ENCODE measurements at regions not wholly inside any gene's neighbourhood (a gene's known extent, or its start where the extent isn't known, plus 50 kb on each side); places are given as distances from the start of the nearest gene placed in this dataset.

- TF ChIP-seq POU6F1 (CRISPR knock-in tag; IDR thresholded peaks at IDR 0.05; ENCODE audit: borderline replicate concordance, low read depth) (no peak), ZFP30 (CRISPR knock-in tag; IDR thresholded peaks at IDR 0.05) (no peak), SNAI2 (CRISPR knock-in tag; IDR thresholded peaks at IDR 0.05) (no peak), TCF4 (CRISPR knock-in tag; IDR thresholded peaks at IDR 0.05; ENCODE audit: borderline replicate concordance) (no peak), ZC3H10 (CRISPR knock-in tag; IDR thresholded peaks at IDR 0.05) (no peak), ESRRG (CRISPR knock-in tag; IDR thresholded peaks at IDR 0.05) (no peak), PATZ1 (CRISPR knock-in tag; IDR thresholded peaks at IDR 0.05; ENCODE audit: borderline replicate concordance) (no peak), PPARA (CRISPR knock-in tag; IDR thresholded peaks at IDR 0.05; ENCODE audit: borderline replicate concordance) (no peak), ZNF70 (CRISPR knock-in tag; IDR thresholded peaks at IDR 0.05) (no peak), CSDC2 (CRISPR knock-in tag; IDR thresholded peaks at IDR 0.05) (no peak)
- ATAC-seq = no peak
Measured at GRCh38 chr2:11102466-11102865, 52.8 kb upstream of the SLC66A3 start.

DNA sequence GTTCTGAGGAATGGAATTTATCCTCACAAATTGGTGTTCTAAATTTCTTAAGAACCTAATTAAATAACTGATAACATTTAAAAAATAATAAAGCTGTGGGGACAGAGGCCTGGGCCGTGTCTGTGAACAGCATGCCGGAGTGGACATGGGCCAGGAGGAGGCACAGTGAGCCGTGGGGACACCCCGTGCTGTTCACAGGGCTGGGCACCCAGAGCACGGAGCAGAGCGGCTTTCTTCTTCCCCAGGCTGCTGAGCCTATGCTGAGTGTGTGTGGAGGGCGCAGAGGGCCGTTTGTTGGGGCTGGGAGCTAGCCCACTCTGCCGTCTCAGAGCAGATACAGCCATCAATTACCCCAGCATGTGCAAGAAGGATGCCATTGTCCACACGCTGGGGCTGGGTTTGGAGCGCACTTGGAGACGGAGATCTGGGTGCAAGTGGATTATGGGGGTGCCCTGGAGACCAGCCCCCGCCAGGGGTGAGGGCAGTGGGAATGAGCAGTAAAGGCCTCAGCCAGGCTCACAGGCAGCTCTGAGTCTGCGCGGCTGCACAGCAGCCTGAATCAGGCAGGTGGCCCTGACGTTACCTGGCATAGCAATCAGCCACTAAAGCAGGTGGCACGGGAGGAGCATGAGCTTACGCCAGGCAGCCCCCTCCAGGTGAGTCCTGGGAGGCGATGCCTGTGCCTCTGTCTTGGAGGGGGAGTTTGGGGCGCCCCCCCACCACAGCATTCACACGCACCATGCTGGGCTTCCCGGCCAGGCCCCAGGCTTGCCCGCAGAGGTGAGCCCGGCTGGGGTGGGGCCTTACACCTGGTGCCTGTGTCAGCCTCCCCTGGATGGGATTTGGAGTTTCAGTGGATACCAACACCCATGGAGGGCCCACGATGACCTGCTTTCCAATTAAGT, 52.1 kb upstream of the SLC66A3 start:
- no peak for TF ChIP-seq OSR1 (CRISPR knock-in tag; IDR thresholded peaks at IDR 0.05)
- TF ChIP-seq PPARA (CRISPR knock-in tag; IDR thresholded peaks at IDR 0.05; ENCODE audit: borderline replicate concordance) = no peak
- no peak for TF ChIP-seq ZNF8 (CRISPR knock-in tag; IDR thresholded peaks at IDR 0.05)
- TF ChIP-seq TOX (CRISPR knock-in tag; IDR thresholded peaks at IDR 0.05; ENCODE audit: borderline replicate concordance) = no peak
- no peak for TF ChIP-seq SNAI2 (CRISPR knock-in tag; IDR thresholded peaks at IDR 0.05)
- no peak for TF ChIP-seq ISL1 (CRISPR knock-in tag; IDR thresholded peaks at IDR 0.05)
- no peak for TF ChIP-seq ZC3H10 (CRISPR knock-in tag; IDR thresholded peaks at IDR 0.05)
- no peak for TF ChIP-seq ESRRG (CRISPR knock-in tag; IDR thresholded peaks at IDR 0.05)
- TF ChIP-seq, protein P1, sequence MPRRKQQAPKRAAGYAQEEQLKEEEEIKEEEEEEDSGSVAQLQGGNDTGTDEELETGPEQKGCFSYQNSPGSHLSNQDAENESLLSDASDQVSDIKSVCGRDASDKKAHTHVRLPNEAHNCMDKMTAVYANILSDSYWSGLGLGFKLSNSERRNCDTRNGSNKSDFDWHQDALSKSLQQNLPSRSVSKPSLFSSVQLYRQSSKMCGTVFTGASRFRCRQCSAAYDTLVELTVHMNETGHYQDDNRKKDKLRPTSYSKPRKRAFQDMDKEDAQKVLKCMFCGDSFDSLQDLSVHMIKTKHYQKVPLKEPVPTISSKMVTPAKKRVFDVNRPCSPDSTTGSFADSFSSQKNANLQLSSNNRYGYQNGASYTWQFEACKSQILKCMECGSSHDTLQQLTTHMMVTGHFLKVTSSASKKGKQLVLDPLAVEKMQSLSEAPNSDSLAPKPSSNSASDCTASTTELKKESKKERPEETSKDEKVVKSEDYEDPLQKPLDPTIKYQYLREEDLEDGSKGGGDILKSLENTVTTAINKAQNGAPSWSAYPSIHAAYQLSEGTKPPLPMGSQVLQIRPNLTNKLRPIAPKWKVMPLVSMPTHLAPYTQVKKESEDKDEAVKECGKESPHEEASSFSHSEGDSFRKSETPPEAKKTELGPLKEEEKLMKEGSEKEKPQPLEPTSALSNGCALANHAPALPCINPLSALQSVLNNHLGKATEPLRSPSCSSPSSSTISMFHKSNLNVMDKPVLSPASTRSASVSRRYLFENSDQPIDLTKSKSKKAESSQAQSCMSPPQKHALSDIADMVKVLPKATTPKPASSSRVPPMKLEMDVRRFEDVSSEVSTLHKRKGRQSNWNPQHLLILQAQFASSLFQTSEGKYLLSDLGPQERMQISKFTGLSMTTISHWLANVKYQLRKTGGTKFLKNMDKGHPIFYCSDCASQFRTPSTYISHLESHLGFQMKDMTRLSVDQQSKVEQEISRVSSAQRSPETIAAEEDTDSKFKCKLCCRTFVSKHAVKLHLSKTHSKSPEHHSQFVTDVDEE (CRISPR knock-in tag; IDR thresholded peaks at IDR 0.05) = no peak
- no peak for TF ChIP-seq ZNF70 (CRISPR knock-in tag; IDR thresholded peaks at IDR 0.05)
- TF ChIP-seq CSRNP3 (CRISPR knock-in tag; IDR thresholded peaks at IDR 0.05) = no peak
- TF ChIP-seq ZNF565 (CRISPR knock-in tag; conservative IDR thresholded peaks at IDR 0.05; ENCODE audit: low read depth) = no peak
- TF ChIP-seq CREB5 (CRISPR knock-in tag; IDR thresholded peaks at IDR 0.05; ENCODE audit: low read depth) = no peak
- no peak for TF ChIP-seq POU6F1 (CRISPR knock-in tag; IDR thresholded peaks at IDR 0.05; ENCODE audit: borderline replicate concordance, low read depth)
- TF ChIP-seq CSDC2 (CRISPR knock-in tag; IDR thresholded peaks at IDR 0.05) = no peak
- no peak for TF ChIP-seq ZFP3 (CRISPR knock-in tag; IDR thresholded peaks at IDR 0.05)
- TF ChIP-seq GLIS3 (CRISPR knock-in tag; IDR thresholded peaks at IDR 0.05) = no peak
- TF ChIP-seq RARB (CRISPR knock-in tag; IDR thresholded peaks at IDR 0.05) = no peak
- no peak for ATAC-seq

Data from SK-N-SH treated with all-trans-retinoic acid at 6 μM for 48 hours (cell line).